ENCODE measurements at regions not wholly inside any gene's neighbourhood (a gene's known extent, or its start where the extent isn't known, plus 50 kb on each side); places are given as distances from the start of the nearest gene placed in this dataset.

DNA sequence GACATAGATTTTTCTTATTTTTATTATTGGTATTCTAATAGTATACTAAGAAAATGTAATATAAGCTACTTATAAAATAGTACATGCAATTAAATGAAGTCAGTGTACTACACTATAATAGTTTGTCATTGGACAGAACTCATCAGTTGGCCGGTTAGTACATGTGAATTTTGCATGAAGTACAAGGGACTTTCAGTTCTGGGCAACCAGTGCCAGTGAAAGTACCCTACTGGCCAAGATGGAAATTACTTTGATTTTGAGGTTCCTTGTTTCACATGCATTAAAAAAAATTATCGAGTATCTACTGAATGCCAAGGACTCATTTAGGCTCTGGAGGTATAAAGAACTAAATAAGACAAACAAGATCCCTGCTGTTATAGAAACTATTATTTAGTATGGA is 213.4 kb upstream of the ELL2 start:
- TF ChIP-seq, protein P1, sequence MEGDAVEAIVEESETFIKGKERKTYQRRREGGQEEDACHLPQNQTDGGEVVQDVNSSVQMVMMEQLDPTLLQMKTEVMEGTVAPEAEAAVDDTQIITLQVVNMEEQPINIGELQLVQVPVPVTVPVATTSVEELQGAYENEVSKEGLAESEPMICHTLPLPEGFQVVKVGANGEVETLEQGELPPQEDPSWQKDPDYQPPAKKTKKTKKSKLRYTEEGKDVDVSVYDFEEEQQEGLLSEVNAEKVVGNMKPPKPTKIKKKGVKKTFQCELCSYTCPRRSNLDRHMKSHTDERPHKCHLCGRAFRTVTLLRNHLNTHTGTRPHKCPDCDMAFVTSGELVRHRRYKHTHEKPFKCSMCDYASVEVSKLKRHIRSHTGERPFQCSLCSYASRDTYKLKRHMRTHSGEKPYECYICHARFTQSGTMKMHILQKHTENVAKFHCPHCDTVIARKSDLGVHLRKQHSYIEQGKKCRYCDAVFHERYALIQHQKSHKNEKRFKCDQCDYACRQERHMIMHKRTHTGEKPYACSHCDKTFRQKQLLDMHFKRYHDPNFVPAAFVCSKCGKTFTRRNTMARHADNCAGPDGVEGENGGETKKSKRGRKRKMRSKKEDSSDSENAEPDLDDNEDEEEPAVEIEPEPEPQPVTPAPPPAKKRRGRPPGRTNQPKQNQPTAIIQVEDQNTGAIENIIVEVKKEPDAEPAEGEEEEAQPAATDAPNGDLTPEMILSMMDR (IDR thresholded peaks at IDR 0.05): no peak
- TF ChIP-seq POLR2A (IDR thresholded peaks at IDR 0.05) (no peak), EP300 (IDR thresholded peaks at IDR 0.05) (no peak)

Data from tibial nerve (tissue), 4 donors.